Left colon (tissue), 2 donors: ENCODE measurements at regions not wholly inside any gene's neighbourhood (a gene's known extent, or its start where the extent isn't known, plus 50 kb on each side); places are given as distances from the start of the nearest gene placed in this dataset.
A peak's percentile ranks its signal among the peaks of the same experiment; 100 is the strongest.

ENCODE experiments used
- ATAC-seq: fragments of 200-7000 bp; cut with Tn5 transposase; one replicate; pipeline ENCODE4 v1.9.1; 2020; ENCODE audit warnings: mild to moderate bottlenecking, moderate library complexity
- DNase-seq, 2 donors: peaks; one replicate each; pipeline ENCODE4 v3.0.0-alpha.2; 2020
- intact Hi-C, 2 donors: fragments of 100-400 bp; cut with DNase I in 1 of 2; cut with micrococcal nuclease in 1 of 2; formaldehyde crosslinking; loops; one replicate each; pipeline versions ENCODE4 v1.11.2 to v1.14.0; 2022; cut with DNase I, micrococcal nuclease
- donor health status: DM: no; HTN: no; CAD: no.
- donor health status: DM: yes; HTN: yes; CAD: no.

DNA sequence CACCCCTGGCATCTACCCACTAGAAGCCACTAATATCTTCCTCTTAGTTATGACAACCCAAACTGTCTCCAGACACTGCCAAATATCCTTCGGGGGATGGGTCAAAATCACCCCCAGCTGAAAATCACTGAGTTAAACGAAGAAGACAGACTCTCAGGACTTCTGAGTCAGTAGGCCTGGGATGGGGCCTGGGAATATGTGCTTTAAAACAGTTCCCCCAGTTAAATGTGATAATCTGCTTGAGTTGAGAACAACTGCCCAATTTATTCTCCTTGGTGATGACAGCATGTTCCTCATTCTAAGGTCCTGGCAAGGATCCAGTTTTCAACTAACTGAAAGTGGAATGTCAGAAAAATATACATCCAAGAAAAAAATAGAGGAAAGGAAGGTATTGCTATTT lies 52.4 kb downstream of the CBLL2 start:
- DNase-seq = no peak
- intact Hi-C loops = no loop called here

DNA sequence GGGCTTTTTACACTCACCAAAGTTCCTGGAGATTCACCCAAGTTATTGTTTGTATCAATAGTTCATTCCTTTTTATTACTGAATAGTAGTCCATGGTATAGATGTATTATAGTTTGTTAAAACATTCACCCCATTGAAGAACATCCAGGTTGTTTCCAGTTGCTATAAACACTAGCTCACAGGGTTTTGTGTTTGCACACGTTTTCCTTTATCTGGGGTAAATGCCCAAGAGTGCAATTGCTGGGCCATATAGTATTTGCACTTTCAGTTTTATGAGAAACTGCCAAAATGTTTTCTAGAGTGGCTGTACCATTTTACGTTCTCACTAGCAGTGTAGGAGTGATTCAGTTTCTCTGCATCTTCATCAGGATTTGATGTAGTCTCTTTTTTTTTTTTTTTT lies 57.1 kb downstream of the CBLL2 start:
- peak; percentile 77 for ATAC-seq
- no peak for DNase-seq
- intact Hi-C loops = no loop called here

More for the DNA sequence above, 52.4 kb downstream of the CBLL2 start:
- ATAC-seq = no peak

- DNase-seq = no peak
- ATAC-seq = peak; percentile 22
- intact Hi-C loops = no loop called here
These were observed 66.0 kb downstream of the CBLL2 start for GRCh38 chrX:22338740-22339139.

DNA sequence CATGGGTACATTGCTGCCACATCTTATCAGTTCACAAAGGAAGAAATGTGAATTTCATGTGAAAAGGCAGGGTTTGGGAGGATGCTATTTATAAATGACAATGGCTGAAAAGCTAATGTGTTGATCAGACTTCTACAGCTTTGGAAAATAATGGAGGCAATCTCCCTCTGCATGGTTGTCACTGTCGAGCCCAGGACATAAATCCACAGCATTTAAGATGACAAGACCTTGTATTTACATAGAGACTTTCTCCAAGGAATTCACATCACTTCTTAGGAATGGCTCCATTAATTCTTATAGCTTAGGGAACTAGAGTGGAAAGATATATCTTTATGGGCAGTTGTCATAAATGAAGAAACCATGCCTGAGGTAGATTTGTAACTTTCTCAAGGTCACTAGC lies 66.7 kb downstream of the CBLL2 start:
- DNase-seq (no peak), ATAC-seq (no peak)
- intact Hi-C loops = no loop called here

- intact Hi-C loops = no loop called here
- DNase-seq (no peak), ATAC-seq (peak; percentile 87)
These were observed 67.4 kb downstream of the CBLL2 start for GRCh38 chrX:22340022-22340616.

GRCh38 chrX:22343192-22343591 lies 70.5 kb downstream of the CBLL2 start:
- ATAC-seq (no peak), DNase-seq (no peak)
- intact Hi-C loops = no loop called here

- no peak for ATAC-seq
- DNase-seq = no peak
- intact Hi-C loops = no loop called here
These were observed 73.2 kb downstream of the CBLL2 start for GRCh38 chrX:22345884-22346283.

DNA sequence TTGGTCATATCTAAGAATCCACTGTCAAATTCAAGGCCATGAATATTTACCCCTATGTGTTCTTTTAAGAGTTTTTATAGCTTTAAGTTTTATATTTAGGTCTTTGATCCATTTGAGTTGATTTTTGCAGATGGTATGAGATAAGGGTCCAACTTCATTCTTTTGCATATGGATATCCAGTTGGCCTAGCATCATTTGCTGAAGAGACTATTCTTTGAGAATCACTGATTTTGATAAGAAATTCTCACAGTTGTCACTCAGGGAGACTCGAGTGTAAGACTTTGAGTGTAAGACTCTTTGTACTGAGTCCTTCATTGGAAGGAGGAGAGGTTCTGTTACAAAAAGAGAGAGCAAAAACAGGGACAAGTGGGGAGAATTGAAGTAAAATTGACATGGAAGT lies 74.8 kb downstream of the CBLL2 start:
- DNase-seq = no peak
- no peak for ATAC-seq
- intact Hi-C loops = no loop called here

GRCh38 chrX:22349116-22349515 lies 76.4 kb downstream of the CBLL2 start:
- intact Hi-C loops = no loop called here
- no peak for DNase-seq
- no peak for ATAC-seq

DNA sequence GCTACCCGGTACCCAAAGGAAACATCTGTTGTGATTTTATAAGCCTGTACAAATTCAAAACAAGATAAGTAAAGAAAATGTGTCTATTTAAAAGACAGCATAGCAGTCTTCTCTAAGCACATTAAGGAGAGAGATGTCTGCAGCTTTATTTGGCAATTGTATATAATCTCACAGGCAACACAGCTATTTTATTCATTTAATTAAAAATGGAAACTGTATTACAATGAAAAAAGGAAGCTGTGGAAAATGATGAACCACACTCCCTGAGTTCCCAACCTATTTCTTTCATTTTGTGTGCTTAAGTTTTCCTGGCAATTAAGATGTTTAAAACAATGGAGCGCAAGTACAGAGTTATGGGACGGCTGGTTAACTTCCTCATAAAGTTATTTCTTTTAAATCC lies 78.4 kb downstream of the CBLL2 start:
- intact Hi-C loops = no loop called here
- no peak for ATAC-seq
- no peak for DNase-seq

- no peak for ATAC-seq
- intact Hi-C loops = no loop called here
- no peak for DNase-seq
These were observed 79.3 kb downstream of the CBLL2 start for GRCh38 chrX:22351966-22352365.

DNA sequence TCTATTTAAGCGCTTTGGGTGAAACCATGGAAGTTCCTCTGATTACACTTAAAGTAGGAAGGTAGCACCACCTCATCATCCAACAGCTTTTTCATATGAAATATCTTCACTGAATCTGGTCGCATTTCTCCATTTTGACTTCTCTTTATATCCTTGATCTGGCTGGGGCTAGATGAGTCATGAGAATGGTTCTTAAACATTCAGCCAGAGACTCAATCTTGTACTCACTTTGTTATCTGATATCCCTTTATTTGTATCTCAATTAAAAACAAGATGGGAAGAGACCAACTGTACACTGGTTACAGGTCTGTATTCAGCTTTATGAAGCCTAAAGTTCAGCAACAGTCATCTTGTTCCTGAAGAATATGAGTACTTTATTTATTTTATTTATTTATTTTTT lies 84.9 kb downstream of the CBLL2 start:
- intact Hi-C loops = no loop called here
- ATAC-seq (no peak), DNase-seq (no peak)

DNA sequence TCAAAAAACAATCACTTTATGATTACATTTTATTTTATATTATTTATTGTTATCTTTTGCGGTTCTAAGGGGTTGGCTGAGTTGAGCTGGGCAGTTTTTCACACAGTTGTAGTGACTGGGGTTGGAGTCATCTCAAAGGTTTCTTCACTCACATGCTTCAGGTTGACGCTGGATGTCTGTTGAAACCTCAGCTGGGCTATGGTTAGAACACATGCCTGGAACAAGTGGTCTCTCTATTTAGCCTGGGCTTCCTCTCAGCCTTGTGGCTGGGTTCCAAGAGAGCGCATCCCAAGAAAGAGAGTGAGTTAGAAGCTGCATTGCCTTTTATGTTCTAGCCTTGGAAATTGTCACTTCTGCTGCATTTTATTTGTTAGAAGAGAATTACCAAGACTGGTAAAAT lies 87.4 kb downstream of the CBLL2 start:
- DNase-seq (no peak), ATAC-seq (no peak)
- intact Hi-C loops = loop anchor here in 1 of 2 donors (10.0 kb wide), 1 partner anchor 65 kb away; no protein-coding TSS in a partner anchor

GRCh38 chrX:22365460-22365859 lies 92.7 kb downstream of the CBLL2 start:
- intact Hi-C loops = loop anchor here in 1 of 2 donors (10.0 kb wide), 1 partner anchor 59 kb away; no protein-coding TSS in a partner anchor
- ATAC-seq (no peak), DNase-seq (no peak)

- intact Hi-C loops = loop anchor here in 1 of 2 donors (10.0 kb wide), 1 partner anchor 59 kb away; no protein-coding TSS in a partner anchor
- ATAC-seq (no peak), DNase-seq (no peak)
These were observed 93.5 kb downstream of the CBLL2 start for GRCh38 chrX:22366166-22366702.

GRCh38 chrX:22366906-22367305 lies 94.2 kb downstream of the CBLL2 start:
- ATAC-seq (no peak), DNase-seq (no peak)
- intact Hi-C loops = loop anchor here in 1 of 2 donors (10.0 kb wide), 1 partner anchor 58 kb away; no protein-coding TSS in a partner anchor

GRCh38 chrX:22373094-22373493 lies 100.4 kb downstream of the CBLL2 start:
- no peak for DNase-seq
- intact Hi-C loops = no loop called here
- no peak for ATAC-seq

- intact Hi-C loops = no loop called here
- DNase-seq (no peak), ATAC-seq (no peak)
These were observed 101.1 kb downstream of the CBLL2 start for GRCh38 chrX:22373766-22374165.

GRCh38 chrX:22376369-22376768 lies 103.7 kb downstream of the CBLL2 start:
- intact Hi-C loops = no loop called here
- DNase-seq (no peak), ATAC-seq (no peak)

- DNase-seq (no peak), ATAC-seq (no peak)
- intact Hi-C loops = no loop called here
These were observed 105.6 kb downstream of the CBLL2 start for GRCh38 chrX:22378296-22378695.

DNA sequence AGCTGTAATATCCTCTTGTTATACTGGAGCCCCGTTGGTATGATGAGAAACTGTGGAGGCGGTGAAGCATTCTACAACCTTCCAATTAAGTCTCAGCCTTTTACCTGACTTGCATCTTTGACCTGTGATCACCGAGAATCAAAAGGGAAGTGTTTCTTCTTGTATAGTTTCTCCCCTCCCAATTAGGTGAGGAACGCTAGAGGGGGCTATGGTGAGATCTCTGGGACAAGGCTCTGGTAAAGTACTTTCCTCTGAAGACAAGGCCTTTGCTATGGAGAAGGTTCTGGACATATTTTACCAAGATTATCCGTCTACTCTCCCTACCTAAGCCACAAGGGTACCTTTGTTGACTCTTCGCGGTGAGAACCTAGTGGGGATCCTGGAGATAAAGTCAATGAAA lies 111.3 kb downstream of the CBLL2 start:
- ATAC-seq = no peak

More for the DNA sequence above, 111.3 kb downstream of the CBLL2 start:
- intact Hi-C loops = no loop called here
- no peak for DNase-seq
